ENCODE measurements at regions not wholly inside any gene's neighbourhood (a gene's known extent, or its start where the extent isn't known, plus 50 kb on each side); places are given as distances from the start of the nearest gene placed in this dataset.

DNA sequence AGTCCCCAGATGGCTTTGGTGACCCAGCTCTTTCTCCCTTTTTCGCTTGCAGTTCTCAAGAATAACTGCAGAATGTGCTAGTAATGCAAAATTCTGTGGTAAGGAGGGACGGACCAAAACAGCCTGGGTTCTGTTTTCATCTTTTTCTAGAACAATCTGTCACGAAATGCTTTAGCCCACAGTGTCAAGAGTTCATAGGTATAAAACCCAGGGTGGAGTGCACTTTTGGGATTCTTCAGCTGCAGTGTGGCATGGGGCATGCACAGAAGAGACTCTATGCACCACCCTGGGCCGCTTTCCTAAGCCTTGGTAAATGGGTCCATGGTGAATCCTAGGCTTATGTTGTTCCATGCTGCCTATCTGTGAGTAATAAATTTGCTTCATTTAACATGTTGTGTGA lies 1072.7 kb upstream of the GBE1 start:
- no peaks in the 10 kb centered on the region for H3K36me3 ChIP-seq (ENCODE audit: control insufficient read depth, insufficient read depth, low read length)
- H3K27me3 ChIP-seq (ENCODE audit: insufficient read depth, low read length, poor library complexity): no peaks in the 10 kb centered on the region
- H3K4me1 ChIP-seq (ENCODE audit: control insufficient read depth, low read depth, low read length): no peaks in the 10 kb centered on the region
- no peak overlapping the region for H3K18ac ChIP-seq (ENCODE audit: low read length)
- H4K5ac ChIP-seq (ENCODE audit: low read length): no peak overlapping the region
- H4K8ac ChIP-seq (ENCODE audit: low read depth, low read length): no peak overlapping the region
- no peaks in the 10 kb centered on the region for H3K79me1 ChIP-seq (ENCODE audit: low read length)
- H3K4me3 ChIP-seq (ENCODE audit: low read length): no peak overlapping the region
- H3K27ac ChIP-seq (ENCODE audit: low read depth, low read length): no peak overlapping the region
- no peaks in the 10 kb centered on the region for H3K79me2 ChIP-seq (ENCODE audit: control insufficient read depth, insufficient read depth, low read length)
- no peak overlapping the region for H3K56ac ChIP-seq (ENCODE audit: low read length)
- no peak overlapping the region for H2BK15ac ChIP-seq (replicated peaks; ENCODE audit: low read depth)
- no peak overlapping the region for H2BK120ac ChIP-seq (ENCODE audit: low read depth, low read length)
- H2AK5ac ChIP-seq (ENCODE audit: low read length): no peak overlapping the region
- no peak overlapping the region for H3K4me2 ChIP-seq (ENCODE audit: low read length)
- no peak for DNase-seq
- no peak overlapping the region for H3K4ac ChIP-seq (ENCODE audit: low read depth, low read length)
- no peak overlapping the region for H2BK5ac ChIP-seq (ENCODE audit: low read length)
- H3K9ac ChIP-seq (ENCODE audit: low read length): no peak overlapping the region
- no CpG with 5 or more reads among the region's 4 CpGs for WGBS (ENCODE audit: extremely low coverage, insufficient coverage, low lambda C conversion rate)
- H3K23ac ChIP-seq (ENCODE audit: low read length): no peak overlapping the region

DNA sequence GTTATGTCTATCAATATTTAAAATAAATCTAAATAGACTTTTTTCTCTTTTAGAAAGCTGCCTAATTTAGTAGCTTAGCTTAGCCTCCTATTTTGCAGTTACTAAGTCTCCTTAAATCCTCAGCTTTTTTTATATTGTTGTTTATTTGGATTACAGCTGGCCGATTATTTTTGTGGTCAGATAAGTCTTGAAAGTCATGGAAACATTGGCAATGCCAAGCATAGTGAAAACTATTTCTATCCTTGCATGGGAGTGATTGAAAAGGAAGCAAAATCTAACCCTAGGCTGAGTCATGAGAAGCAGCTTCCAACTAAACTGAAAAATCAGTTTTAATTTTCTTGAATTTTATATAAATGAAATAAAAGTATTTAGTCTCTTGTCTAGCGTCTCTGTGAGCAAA lies 1063.0 kb upstream of the GBE1 start:
- WGBS (ENCODE audit: extremely low coverage, insufficient coverage, low lambda C conversion rate): no CpG with 5 or more reads among the region's 2 CpGs
- no peak overlapping the region for H2BK120ac ChIP-seq (ENCODE audit: low read depth, low read length)
- no peak overlapping the region for H3K23ac ChIP-seq (ENCODE audit: low read length)
- H2BK15ac ChIP-seq (replicated peaks; ENCODE audit: low read depth): no peak overlapping the region
- H3K79me1 ChIP-seq (ENCODE audit: low read length): no peaks in the 10 kb centered on the region
- no peak overlapping the region for H4K8ac ChIP-seq (ENCODE audit: low read depth, low read length)
- no peak overlapping the region for H3K4ac ChIP-seq (ENCODE audit: low read depth, low read length)
- no peak overlapping the region for H3K18ac ChIP-seq (ENCODE audit: low read length)
- H3K4me2 ChIP-seq (ENCODE audit: low read length): no peak overlapping the region
- no peak overlapping the region for H3K4me3 ChIP-seq (ENCODE audit: low read length)
- H3K9ac ChIP-seq (ENCODE audit: low read length): no peak overlapping the region
- H3K36me3 ChIP-seq (ENCODE audit: control insufficient read depth, insufficient read depth, low read length): no peaks in the 10 kb centered on the region
- H3K56ac ChIP-seq (ENCODE audit: low read length): no peak overlapping the region
- H3K79me2 ChIP-seq (ENCODE audit: control insufficient read depth, insufficient read depth, low read length): no peaks in the 10 kb centered on the region
- no peak overlapping the region for H4K5ac ChIP-seq (ENCODE audit: low read length)
- no peak for DNase-seq
- H3K4me1 ChIP-seq (ENCODE audit: control insufficient read depth, low read depth, low read length): no peaks in the 10 kb centered on the region
- no peak overlapping the region for H3K27ac ChIP-seq (ENCODE audit: low read depth, low read length)
- no peaks in the 10 kb centered on the region for H3K27me3 ChIP-seq (ENCODE audit: insufficient read depth, low read length, poor library complexity)
- no peak overlapping the region for H2BK5ac ChIP-seq (ENCODE audit: low read length)
- no peak overlapping the region for H2AK5ac ChIP-seq (ENCODE audit: low read length)

- Histone ChIP-seq H2AK5ac (ENCODE audit: low read length) (no peak overlapping the region), H3K18ac (ENCODE audit: low read length) (no peak overlapping the region), H3K4ac (ENCODE audit: low read depth, low read length) (no peak overlapping the region), H3K9ac (ENCODE audit: low read length) (no peak overlapping the region), H3K27ac (ENCODE audit: low read depth, low read length) (no peak overlapping the region), H3K79me1 (ENCODE audit: low read length) (no peaks in the 10 kb centered on the region), H4K5ac (ENCODE audit: low read length) (no peak overlapping the region), H3K4me3 (ENCODE audit: low read length) (no peak overlapping the region), H3K23ac (ENCODE audit: low read length) (no peak overlapping the region), H2BK15ac (replicated peaks; ENCODE audit: low read depth) (no peak overlapping the region), H3K27me3 (ENCODE audit: insufficient read depth, low read length, poor library complexity) (no peaks in the 10 kb centered on the region), H4K8ac (ENCODE audit: low read depth, low read length) (no peak overlapping the region), H3K56ac (ENCODE audit: low read length) (no peak overlapping the region), H3K36me3 (ENCODE audit: control insufficient read depth, insufficient read depth, low read length) (no peaks in the 10 kb centered on the region), H2BK5ac (ENCODE audit: low read length) (no peak overlapping the region), H3K4me1 (ENCODE audit: control insufficient read depth, low read depth, low read length) (no peaks in the 10 kb centered on the region), H3K79me2 (ENCODE audit: control insufficient read depth, insufficient read depth, low read length) (no peaks in the 10 kb centered on the region), H2BK120ac (ENCODE audit: low read depth, low read length) (no peak overlapping the region), H3K4me2 (ENCODE audit: low read length) (no peak overlapping the region)
- DNase-seq: no peak
Measured at GRCh38 chr3:82816086-82816485, 1054.6 kb upstream of the GBE1 start.

DNA sequence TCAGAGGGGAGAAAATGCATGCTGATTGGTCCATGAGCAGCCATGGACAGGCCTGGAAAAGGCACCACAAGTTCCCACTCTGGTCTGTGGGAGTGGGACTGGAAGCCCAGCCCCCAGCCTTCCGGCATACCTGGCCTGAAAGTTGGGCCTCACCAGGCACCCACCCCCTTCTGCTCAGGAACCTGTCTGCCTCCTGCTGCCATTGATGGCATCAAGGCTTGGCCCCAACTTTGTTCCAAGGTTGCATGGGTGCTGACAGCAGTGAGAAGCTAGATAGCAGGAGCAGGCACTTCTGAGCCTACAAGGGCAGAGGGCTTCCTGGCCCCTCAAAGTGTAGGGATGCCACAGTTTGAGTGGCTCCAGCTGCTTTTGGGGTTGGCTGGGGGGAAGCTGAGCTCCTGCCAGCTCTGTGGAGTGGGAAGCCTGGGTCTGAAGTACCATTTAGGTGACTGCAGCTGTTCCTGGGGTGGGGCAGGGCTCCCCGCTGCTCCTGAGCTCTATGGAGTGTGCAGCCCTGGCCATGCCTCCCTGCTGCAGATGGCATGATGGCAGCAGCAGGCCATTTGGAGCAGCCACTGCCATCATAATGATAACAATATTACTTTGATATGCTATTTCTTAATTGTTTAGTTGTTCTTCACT lies 1054.1 kb upstream of the GBE1 start:
- no CpG with 5 or more reads among the region's 2 CpGs for WGBS (ENCODE audit: extremely low coverage, insufficient coverage, low lambda C conversion rate)
- Histone ChIP-seq H3K36me3 (ENCODE audit: control insufficient read depth, insufficient read depth, low read length) (no peaks in the 10 kb centered on the region), H3K79me2 (ENCODE audit: control insufficient read depth, insufficient read depth, low read length) (no peaks in the 10 kb centered on the region), H3K4me1 (ENCODE audit: control insufficient read depth, low read depth, low read length) (no peaks in the 10 kb centered on the region), H2AK5ac (ENCODE audit: low read length) (no peak overlapping the region), H3K4ac (ENCODE audit: low read depth, low read length) (no peak overlapping the region), H3K4me2 (ENCODE audit: low read length) (no peak overlapping the region), H3K27me3 (ENCODE audit: insufficient read depth, low read length, poor library complexity) (no peaks in the 10 kb centered on the region), H3K56ac (ENCODE audit: low read length) (no peak overlapping the region), H2BK120ac (ENCODE audit: low read depth, low read length) (no peak overlapping the region), H3K23ac (ENCODE audit: low read length) (no peak overlapping the region), H3K9ac (ENCODE audit: low read length) (no peak overlapping the region), H2BK5ac (ENCODE audit: low read length) (no peak overlapping the region), H3K4me3 (ENCODE audit: low read length) (no peak overlapping the region), H3K27ac (ENCODE audit: low read depth, low read length) (no peak overlapping the region), H3K18ac (ENCODE audit: low read length) (no peak overlapping the region), H4K5ac (ENCODE audit: low read length) (no peak overlapping the region), H4K8ac (ENCODE audit: low read depth, low read length) (no peak overlapping the region), H2BK15ac (replicated peaks; ENCODE audit: low read depth) (no peak overlapping the region), H3K79me1 (ENCODE audit: low read length) (no peaks in the 10 kb centered on the region)
- DNase-seq: no peak

DNA sequence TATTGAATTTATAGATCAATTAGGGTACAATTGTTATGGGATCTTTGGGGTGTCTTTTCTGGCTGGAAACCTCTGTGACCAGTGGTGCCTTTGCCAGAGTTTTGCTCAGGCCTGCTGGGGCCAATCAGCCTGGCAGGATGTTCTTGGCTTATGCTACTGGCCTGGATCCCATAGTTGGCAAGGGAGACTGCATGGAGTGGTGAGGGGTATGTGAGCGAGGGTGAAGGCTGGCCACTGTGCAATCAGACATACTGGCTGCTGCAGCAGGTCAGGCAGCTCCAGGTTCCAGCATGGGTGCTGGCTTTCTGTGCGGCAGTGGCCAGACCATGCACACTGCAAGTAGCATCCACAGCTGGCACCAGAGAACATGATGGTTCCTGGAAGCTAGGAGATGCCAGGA lies 1053.2 kb upstream of the GBE1 start:
- Histone ChIP-seq H3K18ac (ENCODE audit: low read length) (no peak overlapping the region), H3K27ac (ENCODE audit: low read depth, low read length) (no peak overlapping the region), H3K36me3 (ENCODE audit: control insufficient read depth, insufficient read depth, low read length) (no peaks in the 10 kb centered on the region), H3K9ac (ENCODE audit: low read length) (no peak overlapping the region), H3K4me3 (ENCODE audit: low read length) (no peak overlapping the region), H2AK5ac (ENCODE audit: low read length) (no peak overlapping the region), H4K8ac (ENCODE audit: low read depth, low read length) (no peak overlapping the region), H4K5ac (ENCODE audit: low read length) (no peak overlapping the region), H3K4me2 (ENCODE audit: low read length) (no peak overlapping the region), H2BK15ac (replicated peaks; ENCODE audit: low read depth) (no peak overlapping the region), H3K79me1 (ENCODE audit: low read length) (no peaks in the 10 kb centered on the region), H3K23ac (ENCODE audit: low read length) (no peak overlapping the region), H3K27me3 (ENCODE audit: insufficient read depth, low read length, poor library complexity) (no peaks in the 10 kb centered on the region), H3K79me2 (ENCODE audit: control insufficient read depth, insufficient read depth, low read length) (no peaks in the 10 kb centered on the region), H3K56ac (ENCODE audit: low read length) (no peak overlapping the region), H3K4me1 (ENCODE audit: control insufficient read depth, low read depth, low read length) (no peaks in the 10 kb centered on the region), H2BK5ac (ENCODE audit: low read length) (no peak overlapping the region), H3K4ac (ENCODE audit: low read depth, low read length) (no peak overlapping the region), H2BK120ac (ENCODE audit: low read depth, low read length) (no peak overlapping the region)
- WGBS (ENCODE audit: extremely low coverage, insufficient coverage, low lambda C conversion rate): no CpG with 5 or more reads among the region's 2 CpGs
- DNase-seq: no peak

GRCh38 chr3:82807781-82808180 lies 1046.3 kb upstream of the GBE1 start:
- Histone ChIP-seq H3K4me3 (ENCODE audit: low read length) (no peak overlapping the region), H3K36me3 (ENCODE audit: control insufficient read depth, insufficient read depth, low read length) (no peaks in the 10 kb centered on the region), H3K27me3 (ENCODE audit: insufficient read depth, low read length, poor library complexity) (no peaks in the 10 kb centered on the region), H2BK5ac (ENCODE audit: low read length) (no peak overlapping the region), H3K79me1 (ENCODE audit: low read length) (no peaks in the 10 kb centered on the region), H3K4me2 (ENCODE audit: low read length) (no peak overlapping the region), H3K18ac (ENCODE audit: low read length) (no peak overlapping the region), H3K4ac (ENCODE audit: low read depth, low read length) (no peak overlapping the region), H4K5ac (ENCODE audit: low read length) (no peak overlapping the region), H2AK5ac (ENCODE audit: low read length) (no peak overlapping the region), H2BK120ac (ENCODE audit: low read depth, low read length) (no peak overlapping the region), H3K4me1 (ENCODE audit: control insufficient read depth, low read depth, low read length) (no peaks in the 10 kb centered on the region), H3K56ac (ENCODE audit: low read length) (no peak overlapping the region), H3K9ac (ENCODE audit: low read length) (no peak overlapping the region), H3K79me2 (ENCODE audit: control insufficient read depth, insufficient read depth, low read length) (no peaks in the 10 kb centered on the region), H4K8ac (ENCODE audit: low read depth, low read length) (no peak overlapping the region), H3K23ac (ENCODE audit: low read length) (no peak overlapping the region), H3K27ac (ENCODE audit: low read depth, low read length) (no peak overlapping the region), H2BK15ac (replicated peaks; ENCODE audit: low read depth) (no peak overlapping the region)
- DNase-seq: no peak
- WGBS (ENCODE audit: extremely low coverage, insufficient coverage, low lambda C conversion rate): no CpG with 5 or more reads among the region's 23 CpGs
